Calu3 (cell line): ENCODE measurements at regions not wholly inside any gene's neighbourhood (a gene's known extent, or its start where the extent isn't known, plus 50 kb on each side); places are given as distances from the start of the nearest gene placed in this dataset.

Source experiments
- BruUV-seq: library from RNA; stranded (reverse); fragments of 400-500 nt; replicated peaks from 2 replicates; lab custom pipeline; 2021; lab: Mats Ljungman, UMichigan
- CTCF ChIA-PET: fragments of 300-600 bp; sonication (Branson Sonifier 250); formaldehyde crosslinking; loops from one replicate; lab custom pipeline; 2022; ENCODE audit warnings: antibody characterized with exemption; lab: Charles Lee
- DNase-seq: peaks from one replicate; pipeline ENCODE4 v3.0.0; 2022
- H3K27ac Mint-ChIP-seq: one replicate; pipeline ENCODE4 v1.8.0; 2022; ENCODE audit warnings: mixed read lengths; ENCODE audit not compliant: unreplicated experiment
- H3K27me3 Mint-ChIP-seq: one replicate; pipeline ENCODE4 v1.8.0; 2022; ENCODE audit warnings: mixed read lengths; ENCODE audit not compliant: unreplicated experiment
- H3K36me3 Mint-ChIP-seq: one replicate; pipeline ENCODE4 v1.8.0; 2022; ENCODE audit warnings: mild to moderate bottlenecking, moderate library complexity, mixed read lengths; ENCODE audit not compliant: insufficient read depth, unreplicated experiment
- H3K4me1 Mint-ChIP-seq: one replicate; pipeline ENCODE4 v1.8.0; 2022; ENCODE audit warnings: mild to moderate bottlenecking, low read depth, mixed read lengths; ENCODE audit not compliant: unreplicated experiment
- H3K4me3 Mint-ChIP-seq: one replicate; pipeline ENCODE4 v1.8.0; 2022; ENCODE audit warnings: mild to moderate bottlenecking, low read depth, moderate library complexity, mixed read lengths; ENCODE audit not compliant: unreplicated experiment
- H3K9me3 Mint-ChIP-seq: one replicate; pipeline ENCODE4 v1.8.0; 2022; ENCODE audit warnings: low read depth, mixed read lengths; ENCODE audit not compliant: unreplicated experiment
- CTCF ChIP-seq: fragments of 200-600 bp; IDR thresholded peaks from one replicate; pipeline ENCODE4 v1.8.0; 2022; ENCODE audit warnings: antibody characterized with exemption; ENCODE audit not compliant: unreplicated experiment
- intact Hi-C: fragments of 100-400 bp; cut with micrococcal nuclease; formaldehyde crosslinking; loops from one replicate; pipeline ENCODE4 v1.10.0; 2022; ENCODE audit not compliant: unreplicated experiment

DNA sequence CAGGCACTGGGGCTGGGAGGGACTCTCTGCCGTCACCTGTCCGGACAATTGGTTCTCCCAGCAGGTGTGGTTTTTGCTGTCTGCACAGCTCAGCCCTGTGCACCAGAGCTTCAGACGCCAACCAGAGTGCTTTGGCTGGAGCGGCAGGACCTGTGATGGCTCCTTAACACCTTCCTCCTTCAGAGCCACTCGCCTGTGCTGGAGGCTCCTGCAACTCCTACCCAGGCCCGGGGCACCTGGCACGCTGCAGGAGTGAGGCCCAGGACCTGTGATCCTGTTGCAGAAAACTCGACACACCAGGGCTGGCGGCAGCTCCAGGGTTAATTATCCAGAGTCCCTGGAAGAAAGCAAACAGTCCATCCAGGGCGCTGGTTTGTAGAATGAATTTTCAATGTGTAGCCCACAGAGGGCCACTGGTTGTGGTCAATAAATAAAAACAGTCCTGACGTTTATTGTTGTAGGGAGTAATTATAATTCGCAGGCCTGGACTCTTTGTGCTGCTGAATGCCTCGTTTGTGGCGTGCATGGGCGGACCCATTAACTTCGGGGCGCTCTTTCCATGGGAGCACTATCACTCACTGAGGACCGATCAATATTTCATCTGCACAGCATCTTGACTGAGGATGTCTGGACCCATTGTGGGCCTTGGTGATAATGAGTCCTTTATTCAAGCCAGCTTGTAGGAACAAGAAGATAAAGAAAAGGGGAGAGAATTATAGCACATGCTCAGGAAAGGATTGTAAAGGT is 339.7 kb upstream of the IRX4 start:
- Mint-ChIP-seq H3K9me3 (peaks cover 21% of the 10 kb centered on the region), H3K27me3 (no peaks in the 10 kb centered on the region), H3K36me3 (no peaks in the 10 kb centered on the region), H3K4me3 (no peak overlapping the region), H3K27ac (no peak overlapping the region), H3K4me1 (no peaks in the 10 kb centered on the region)
- DNase-seq, result no peak
- intact Hi-C loops, result no loop called here
- no TSS peak for BruUV-seq
- no peak for TF ChIP-seq CTCF
- CTCF ChIA-PET, result no interaction called here

GRCh38 chr5:2221450-2221849 is 338.7 kb upstream of the IRX4 start:
- Mint-ChIP-seq H3K4me3 (no peak overlapping the region), H3K27me3 (no peaks in the 10 kb centered on the region), H3K27ac (no peak overlapping the region), H3K36me3 (no peaks in the 10 kb centered on the region), H3K4me1 (no peaks in the 10 kb centered on the region), H3K9me3 (peaks cover 21% of the 10 kb centered on the region)
- no peak for TF ChIP-seq CTCF
- DNase-seq, result no peak
- CTCF ChIA-PET, result no interaction called here
- intact Hi-C loops, result no loop called here
- BruUV-seq, result no TSS peak

DNA sequence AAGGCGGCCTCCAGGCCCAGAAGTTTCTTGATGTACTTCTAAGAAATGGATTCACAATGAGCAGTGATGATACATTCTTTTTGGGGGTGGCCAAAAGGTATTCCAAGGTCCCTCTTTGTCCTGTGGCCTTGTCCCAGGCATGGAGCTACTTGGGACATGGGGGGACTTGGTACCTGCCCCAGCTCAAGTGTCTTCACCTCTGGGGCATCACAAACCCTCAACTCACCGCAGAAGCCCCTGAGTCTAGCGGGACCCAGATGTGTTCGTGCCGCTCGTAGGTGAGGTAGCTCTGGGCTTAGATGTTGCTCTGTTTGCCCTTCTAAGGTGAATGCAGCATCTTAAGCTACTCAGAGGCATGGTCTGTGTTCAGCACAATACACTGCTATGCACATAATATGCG is 338.0 kb upstream of the IRX4 start:
- Mint-ChIP-seq H3K9me3 (peaks cover 21% of the 10 kb centered on the region), H3K36me3 (no peaks in the 10 kb centered on the region), H3K4me3 (no peak overlapping the region), H3K27me3 (no peaks in the 10 kb centered on the region), H3K27ac (no peak overlapping the region), H3K4me1 (no peaks in the 10 kb centered on the region)
- no TSS peak for BruUV-seq
- CTCF ChIA-PET, result no interaction called here
- DNase-seq, result no peak
- no peak for TF ChIP-seq CTCF
- intact Hi-C loops, result no loop called here

DNA sequence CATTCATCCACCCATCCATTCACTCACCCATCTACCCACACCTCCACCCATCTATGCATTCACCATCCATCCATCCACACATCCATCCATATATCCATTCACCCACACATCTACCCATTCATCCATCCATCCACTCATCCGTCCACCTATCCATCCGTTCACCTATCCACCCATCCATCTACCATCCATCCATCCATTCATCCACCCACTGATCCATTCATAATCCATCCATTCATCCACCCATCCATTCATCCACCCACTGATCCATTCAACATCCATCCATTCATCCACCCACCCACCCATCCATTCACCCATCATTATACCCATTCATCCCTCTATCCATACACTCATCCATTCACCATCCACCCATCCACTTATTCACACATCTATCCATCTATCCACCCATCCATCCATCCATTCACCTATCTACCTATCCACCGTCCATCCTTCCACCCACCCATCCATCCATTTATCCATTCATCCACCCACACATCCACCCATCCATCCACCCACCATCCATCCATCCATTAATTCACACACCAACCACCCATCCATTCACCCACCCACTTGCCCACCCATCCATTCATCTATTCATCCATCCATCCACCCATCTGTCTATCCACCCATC is 336.5 kb upstream of the IRX4 start:
- Mint-ChIP-seq H3K27ac (no peak overlapping the region), H3K27me3 (no peaks in the 10 kb centered on the region), H3K4me3 (no peak overlapping the region), H3K4me1 (no peaks in the 10 kb centered on the region), H3K9me3 (peaks cover 14% of the 10 kb centered on the region), H3K36me3 (no peaks in the 10 kb centered on the region)
- TF ChIP-seq CTCF, result no peak
- CTCF ChIA-PET, result no interaction called here
- BruUV-seq, result no TSS peak
- no peak for DNase-seq
- intact Hi-C loops, result no loop called here
